Left lung (tissue), 4 donors: ENCODE measurements at regions not wholly inside any gene's neighbourhood (a gene's known extent, or its start where the extent isn't known, plus 50 kb on each side); places are given as distances from the start of the nearest gene placed in this dataset.

ENCODE experiments used
- ATAC-seq: fragments of 200-7000 bp; cut with Tn5 transposase; one replicate; pipeline ENCODE4 v1.9.1; 2020; ENCODE audit warnings: moderate library complexity
- DNase-seq, 4 donors: peaks; one replicate each; pipeline ENCODE4 v3.0.0-alpha.2; 2013 to 2020
- H3K27ac ChIP-seq, 2 donors: fragments of 200-600 bp; sonication (generic) in 1 of 2; one replicate each; pipeline versions ENCODE4 v1.5.0 to v1.8.0; 2020 to 2021
- H3K27me3 ChIP-seq, 2 donors: fragments of 200-600 bp; sonication (generic) in 1 of 2; one replicate each; pipeline versions ENCODE4 v1.5.0 to v1.8.0; 2020 to 2021
- H3K36me3 ChIP-seq, 2 donors: fragments of 200-600 bp; sonication (generic) in 1 of 2; one replicate each; pipeline versions ENCODE4 v1.5.0 to v1.8.0; 2020 to 2021
- H3K4me1 ChIP-seq, 2 donors: fragments of 200-600 bp; one replicate each; pipeline ENCODE4 v1.8.0; 2021
- H3K4me3 ChIP-seq, 2 donors: fragments of 200-600 bp; sonication (generic) in 1 of 2; one replicate each; pipeline versions ENCODE4 v1.5.0 to v1.8.0; 2020 to 2021; ENCODE audit warnings: mild to moderate bottlenecking in 1 of 2
- H3K9me3 ChIP-seq, 2 donors: fragments of 200-600 bp; sonication (generic) in 1 of 2; one replicate each; pipeline versions ENCODE4 v1.5.0 to v1.8.0; 2020 to 2021
- intact Hi-C, 2 donors: fragments of 100-400 bp; cut with DNase I; formaldehyde crosslinking; loops; one replicate each; pipeline versions ENCODE4 v1.11.2 to v1.14.2; 2022
- TF ChIP-seq, protein P1 (sequence below), 2 donors: fragments of 200-600 bp; sonication (generic) in 1 of 2; IDR thresholded peaks; one replicate each; pipeline versions ENCODE4 v1.5.0 to v1.8.0; 2021; ENCODE audit warnings: antibody characterized with exemption in 2 of 2
- donor health status: DM: no; HTN: yes; CAD: no.
- donor health status: DM: no; HTN: no; CAD: no.

GRCh38 chr2:44110444-44110843, 58.2 kb upstream of the PPM1B start:
- DNase-seq (no peak), ATAC-seq (no peak)
- no peaks in the 10 kb centered on the region for H3K4me1 ChIP-seq
- TF ChIP-seq, protein P1, sequence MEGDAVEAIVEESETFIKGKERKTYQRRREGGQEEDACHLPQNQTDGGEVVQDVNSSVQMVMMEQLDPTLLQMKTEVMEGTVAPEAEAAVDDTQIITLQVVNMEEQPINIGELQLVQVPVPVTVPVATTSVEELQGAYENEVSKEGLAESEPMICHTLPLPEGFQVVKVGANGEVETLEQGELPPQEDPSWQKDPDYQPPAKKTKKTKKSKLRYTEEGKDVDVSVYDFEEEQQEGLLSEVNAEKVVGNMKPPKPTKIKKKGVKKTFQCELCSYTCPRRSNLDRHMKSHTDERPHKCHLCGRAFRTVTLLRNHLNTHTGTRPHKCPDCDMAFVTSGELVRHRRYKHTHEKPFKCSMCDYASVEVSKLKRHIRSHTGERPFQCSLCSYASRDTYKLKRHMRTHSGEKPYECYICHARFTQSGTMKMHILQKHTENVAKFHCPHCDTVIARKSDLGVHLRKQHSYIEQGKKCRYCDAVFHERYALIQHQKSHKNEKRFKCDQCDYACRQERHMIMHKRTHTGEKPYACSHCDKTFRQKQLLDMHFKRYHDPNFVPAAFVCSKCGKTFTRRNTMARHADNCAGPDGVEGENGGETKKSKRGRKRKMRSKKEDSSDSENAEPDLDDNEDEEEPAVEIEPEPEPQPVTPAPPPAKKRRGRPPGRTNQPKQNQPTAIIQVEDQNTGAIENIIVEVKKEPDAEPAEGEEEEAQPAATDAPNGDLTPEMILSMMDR (IDR thresholded peaks at IDR 0.05) = no peak
- intact Hi-C loops = no loop called here
- H3K4me3 ChIP-seq = no peak overlapping the region
- H3K27me3 ChIP-seq = peaks cover 0 to 4% of the 10 kb centered on the region in 2 donors
- H3K27ac ChIP-seq = no peak overlapping the region
- no peaks in the 10 kb centered on the region for H3K36me3 ChIP-seq
- H3K9me3 ChIP-seq = no peaks in the 10 kb centered on the region

- no peak overlapping the region for H3K27ac ChIP-seq
- TF ChIP-seq, protein P1 (IDR thresholded peaks at IDR 0.05) = no peak
- H3K9me3 ChIP-seq = no peaks in the 10 kb centered on the region
- no peak overlapping the region for H3K4me3 ChIP-seq
- no peaks in the 10 kb centered on the region for H3K4me1 ChIP-seq
- intact Hi-C loops = no loop called here
- H3K27me3 ChIP-seq = peaks cover 0 to 4% of the 10 kb centered on the region in 2 donors
- ATAC-seq = no peak
- no peak for DNase-seq
- H3K36me3 ChIP-seq = no peaks in the 10 kb centered on the region
These were observed 56.6 kb upstream of the PPM1B start for GRCh38 chr2:44112096-44112495.

- Histone ChIP-seq H3K4me1 (peaks cover 0 to 7% of the 10 kb centered on the region in 2 donors), H3K9me3 (no peaks in the 10 kb centered on the region), H3K36me3 (no peaks in the 10 kb centered on the region), H3K27ac (no peak overlapping the region), H3K27me3 (peaks cover 0 to 4% of the 10 kb centered on the region in 2 donors), H3K4me3 (no peak overlapping the region)
- intact Hi-C loops = no loop called here
- ATAC-seq (no peak), DNase-seq (no peak)
- TF ChIP-seq, protein P1 (IDR thresholded peaks at IDR 0.05) = no peak
These were observed 52.4 kb upstream of the PPM1B start for GRCh38 chr2:44116319-44116718.

DNA sequence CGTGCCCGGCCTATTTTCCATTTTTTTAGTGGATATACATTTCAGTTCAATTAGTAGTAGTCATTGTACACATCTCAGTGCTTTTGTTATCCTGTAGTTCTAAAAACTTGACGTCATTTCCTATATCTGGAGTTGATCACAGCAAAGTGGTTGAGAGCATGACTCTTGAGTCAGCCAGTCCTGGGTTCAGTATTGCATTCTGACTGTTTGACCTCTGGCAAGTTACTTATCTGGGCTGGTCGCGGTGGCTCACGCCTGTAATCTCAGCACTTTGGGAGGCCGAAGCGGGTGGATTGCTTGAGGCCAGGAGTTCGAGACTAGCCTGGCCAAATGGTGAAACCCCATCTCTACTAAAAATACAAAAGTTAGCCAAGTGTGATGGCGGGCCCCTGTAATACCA, 50.4 kb upstream of the PPM1B start:
- no peak for ATAC-seq
- DNase-seq = no peak
- H3K4me1 ChIP-seq = peaks cover 0 to 7% of the 10 kb centered on the region in 2 donors
- no peaks in the 10 kb centered on the region for H3K9me3 ChIP-seq
- no peak overlapping the region for H3K4me3 ChIP-seq
- no peaks in the 10 kb centered on the region for H3K36me3 ChIP-seq
- H3K27ac ChIP-seq = no peak overlapping the region
- intact Hi-C loops = no loop called here
- TF ChIP-seq, protein P1 (IDR thresholded peaks at IDR 0.05) = no peak
- no peaks in the 10 kb centered on the region for H3K27me3 ChIP-seq
